HCT116 (cell line): ENCODE measurements at regions not wholly inside any gene's neighbourhood (a gene's known extent, or its start where the extent isn't known, plus 50 kb on each side); places are given as distances from the start of the nearest gene placed in this dataset.
"Not testable (repeated sequence)": the region's sequence is repeated elsewhere in the genome, so short reads cannot be mapped to it uniquely, and the experiment has no call there.

Source experiments
- ATAC-seq: fragments of 200-7000 bp; cut with Tn5 transposase; 2 replicates; pipeline ENCODE4 v1.9.1; 2020; ENCODE audit warnings: mild to moderate bottlenecking, moderate library complexity
- BruUV-seq: library from RNA; stranded (reverse); fragments of 400-500 nt; replicated peaks from 2 replicates; lab custom pipeline; 2021; lab: Mats Ljungman, UMichigan
- CTCF ChIA-PET: fragments of 300-600 bp; sonication (Branson Sonifier 250); formaldehyde crosslinking; loops from one replicate; lab custom pipeline; 2021; ENCODE audit warnings: antibody characterized with exemption; lab: Charles Lee
- POLR2A ChIA-PET: fragments of 300-600, 350-600 bp; sonication (Branson Sonifier 250); formaldehyde crosslinking; loops from one replicate; lab custom pipeline; 2021; ENCODE audit warnings: antibody characterized with exemption; lab: Charles Lee
- RAD21 ChIA-PET, 2 experiments: fragments of 300-600 bp; sonication (Branson Sonifier 250); formaldehyde crosslinking; loops; one replicate each; lab custom pipeline; 2023; ENCODE audit warnings: low total read pairs in 2 of 2; ENCODE audit not compliant: uncharacterized antibody in 2 of 2, unreplicated experiment in 2 of 2, low non-redundant PET in 1 of 2; lab: Charles Lee
- DNase-seq: peaks from one replicate; pipeline ENCODE4 v3.0.0-alpha.2; 2010; ENCODE audit warnings: low read depth, low spot score
- H2AFZ ChIP-seq: fragments of 200-600 bp; shearing (Covaris generic), sonication (generic); 2 replicates; pipeline ENCODE4 v1.6.1; 2017; ENCODE audit warnings: low read depth, mixed run types, mixed read lengths, antibody characterized with exemption, low read length; ENCODE audit not compliant: poor library complexity, severe bottlenecking
- H3K27ac ChIP-seq: 2 replicates; pipeline ENCODE4 v1.5.1; 2012; ENCODE audit warnings: low read depth, low read length
- H3K27me3 ChIP-seq: fragments of 200-600 bp; sonication (generic); 2 replicates; pipeline ENCODE4 v1.6.1; 2016; ENCODE audit warnings: mixed run types, low read length, mixed read lengths; ENCODE audit not compliant: insufficient read depth
- H3K36me3 ChIP-seq, 2 experiments: fragments of 200-500 bp in 1 of 2; fragments of 200-600 bp in 1 of 2; sonication (Bioruptor generic) in 1 of 2; sonication (generic) in 1 of 2; 2 replicates each; pipeline versions ENCODE4 v1.5.1 to v1.6.1; 2014 to 2016; ENCODE audit warnings: low read length in 2 of 2, inconsistent platforms in 1 of 2, mixed read lengths in 1 of 2, mixed run types in 1 of 2; ENCODE audit not compliant: insufficient read depth in 2 of 2, control insufficient read depth in 1 of 2
- H3K4me1 ChIP-seq, 2 experiments: fragments of 200-600 bp in 1 of 2; sonication (generic) in 1 of 2; 2 replicates each; pipeline versions ENCODE4 v1.5.1 to v1.6.1; 2012 to 2017; ENCODE audit warnings: low read length in 2 of 2, inconsistent platforms in 1 of 2, mild to moderate bottlenecking in 1 of 2, mixed read lengths in 1 of 2, mixed run types in 1 of 2, moderate library complexity in 1 of 2; ENCODE audit not compliant: insufficient read depth in 2 of 2, control insufficient read depth in 1 of 2
- H3K4me2 ChIP-seq: fragments of 200-600 bp; sonication (generic); 2 replicates; pipeline ENCODE4 v1.6.1; 2017; ENCODE audit warnings: mixed run types, low read length, mixed read lengths
- H3K4me3 ChIP-seq, 2 experiments: fragments of 200-600 bp in 1 of 2; sonication (generic) in 1 of 2; replicated peaks in 1 of 2; 2 replicates each; pipeline ENCODE4 v1.5.1; 2011 to 2016; ENCODE audit warnings: low read length in 2 of 2, control low read depth in 1 of 2, low read depth in 1 of 2, mild to moderate bottlenecking in 1 of 2, mixed read lengths in 1 of 2, mixed run types in 1 of 2
- H3K79me2 ChIP-seq: fragments of 200-600 bp; sonication (generic); 2 replicates; pipeline ENCODE4 v1.6.1; 2017; ENCODE audit warnings: mild to moderate bottlenecking, mixed run types, low read length, moderate library complexity, mixed read lengths; ENCODE audit not compliant: insufficient read depth
- H3K9ac ChIP-seq: fragments of 200-600 bp; sonication (generic); 2 replicates; pipeline ENCODE4 v1.6.1; 2016; ENCODE audit warnings: low read length, mixed read lengths
- H3K9me2 ChIP-seq: fragments of 200-600 bp; sonication (generic), shearing (Covaris generic); 2 replicates; pipeline ENCODE4 v1.6.1; 2017; ENCODE audit warnings: mixed run types, mild to moderate bottlenecking, moderate library complexity; ENCODE audit not compliant: insufficient read depth
- H3K9me3 ChIP-seq, 2 experiments: fragments of 200-500 bp in 1 of 2; fragments of 200-600 bp in 1 of 2; sonication (Bioruptor generic) in 1 of 2; sonication (generic) in 1 of 2; 2 replicates each; pipeline ENCODE4 v1.6.1; 2014 to 2017; ENCODE audit warnings: low read length in 2 of 2, mixed read lengths in 2 of 2, inconsistent platforms in 1 of 2, low read depth in 1 of 2, mild to moderate bottlenecking in 1 of 2, mixed run types in 1 of 2, moderate library complexity in 1 of 2; ENCODE audit not compliant: control insufficient read depth in 1 of 2, insufficient read depth in 1 of 2
- H4K20me1 ChIP-seq: fragments of 200-600 bp; sonication (generic), shearing (Covaris generic); 2 replicates; pipeline ENCODE4 v1.6.1; 2017; ENCODE audit warnings: mixed run types, mild to moderate bottlenecking, moderate library complexity; ENCODE audit not compliant: insufficient read depth
- CBX3 ChIP-seq: IDR thresholded peaks from 2 replicates; pipeline ENCODE4 v1.6.1; 2012; ENCODE audit warnings: low read depth
- CEBPB ChIP-seq: IDR thresholded peaks from 2 replicates; pipeline ENCODE4 v1.6.1; 2012; ENCODE audit warnings: low read depth
- JUND ChIP-seq: IDR thresholded peaks from 2 replicates; pipeline ENCODE4 v1.6.1; 2012
- POLR2A ChIP-seq: IDR thresholded peaks from 2 replicates; pipeline ENCODE4 v1.7.0; 2011; ENCODE audit warnings: borderline replicate concordance; ENCODE audit not compliant: insufficient read depth, insufficient read length; ENCODE audit errors: extremely low read depth
- RAD21 ChIP-seq: IDR thresholded peaks from 2 replicates; pipeline ENCODE4 v1.6.1; 2012; ENCODE audit warnings: low read depth, mild to moderate bottlenecking
- REST ChIP-seq: IDR thresholded peaks from 2 replicates; pipeline ENCODE4 v1.6.1; 2012; ENCODE audit warnings: low read depth
- SP1 ChIP-seq: IDR thresholded peaks from 2 replicates; pipeline ENCODE4 v1.6.1; 2012; ENCODE audit warnings: low read depth
- ZFX ChIP-seq: fragments of 450-650 bp; IDR thresholded peaks from 2 replicates; pipeline ENCODE4 v1.6.1; 2017
- intact Hi-C: fragments of 100-400 bp; cut with micrococcal nuclease; formaldehyde crosslinking; loops from 2 replicates; pipeline ENCODE4 v1.10.0; 2022
- TF ChIP-seq, protein P1 (sequence below): IDR thresholded peaks from 2 replicates; pipeline ENCODE4 v1.6.1; 2011; ENCODE audit warnings: mild to moderate bottlenecking, low read length, moderate library complexity; ENCODE audit not compliant: insufficient replicate concordance; ENCODE audit errors: extremely low read depth

GRCh38 chr5:93219641-93220145 is 361.3 kb downstream of the NR2F1-AS1 start:
- H3K4me2 ChIP-seq = no peak overlapping the region
- H3K4me1 ChIP-seq = no peaks in the 10 kb centered on the region; a peak in 2 of 4 replicates
- ATAC-seq (no peak), DNase-seq (no peak)
- H3K9ac ChIP-seq = no peak overlapping the region
- ChIA-PET RAD21 (no interaction called here), POLR2A (interaction anchor here (0.6 kb wide), 1 partner anchor 17 kb away, joined by 3 read pairs; no protein-coding TSS in a partner anchor), CTCF (no interaction called here)
- no peaks in the 10 kb centered on the region for H4K20me1 ChIP-seq
- no peak overlapping the region for H3K4me3 ChIP-seq
- no peaks in the 10 kb centered on the region for H3K36me3 ChIP-seq
- H3K9me3 ChIP-seq = no peaks in the 10 kb centered on the region
- no peaks in the 10 kb centered on the region for H3K27me3 ChIP-seq
- intact Hi-C loops = no loop called here
- no peak for TF ChIP-seq RAD21
- TF ChIP-seq, protein P1, sequence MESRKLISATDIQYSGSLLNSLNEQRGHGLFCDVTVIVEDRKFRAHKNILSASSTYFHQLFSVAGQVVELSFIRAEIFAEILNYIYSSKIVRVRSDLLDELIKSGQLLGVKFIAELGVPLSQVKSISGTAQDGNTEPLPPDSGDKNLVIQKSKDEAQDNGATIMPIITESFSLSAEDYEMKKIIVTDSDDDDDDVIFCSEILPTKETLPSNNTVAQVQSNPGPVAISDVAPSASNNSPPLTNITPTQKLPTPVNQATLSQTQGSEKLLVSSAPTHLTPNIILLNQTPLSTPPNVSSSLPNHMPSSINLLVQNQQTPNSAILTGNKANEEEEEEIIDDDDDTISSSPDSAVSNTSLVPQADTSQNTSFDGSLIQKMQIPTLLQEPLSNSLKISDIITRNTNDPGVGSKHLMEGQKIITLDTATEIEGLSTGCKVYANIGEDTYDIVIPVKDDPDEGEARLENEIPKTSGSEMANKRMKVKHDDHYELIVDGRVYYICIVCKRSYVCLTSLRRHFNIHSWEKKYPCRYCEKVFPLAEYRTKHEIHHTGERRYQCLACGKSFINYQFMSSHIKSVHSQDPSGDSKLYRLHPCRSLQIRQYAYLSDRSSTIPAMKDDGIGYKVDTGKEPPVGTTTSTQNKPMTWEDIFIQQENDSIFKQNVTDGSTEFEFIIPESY = no peak
- TF ChIP-seq ZFX = no peak
- no peak for TF ChIP-seq POLR2A
- TF ChIP-seq SP1 = no peak
- no peak for TF ChIP-seq REST
- no peak for TF ChIP-seq CBX3
- no peak for TF ChIP-seq JUND
- TF ChIP-seq CEBPB = no peak
- H3K27ac ChIP-seq = no peak overlapping the region
- no peaks in the 10 kb centered on the region for H3K9me2 ChIP-seq
- BruUV-seq = no TSS peak
- no peaks in the 10 kb centered on the region for H3K79me2 ChIP-seq
- peak overlapping the region; percentile 9 for H2AFZ ChIP-seq

- DNase-seq, H3K36me3 ChIP-seq, H3K9ac ChIP-seq, H3K79me2 ChIP-seq, CTCF ChIA-PET, H4K20me1 ChIP-seq, H3K4me1 ChIP-seq, intact Hi-C loops, H2AFZ ChIP-seq, ATAC-seq, POLR2A ChIA-PET, H3K9me3 ChIP-seq, H3K27me3 ChIP-seq, RAD21 ChIA-PET, H3K27ac ChIP-seq, H3K9me2 ChIP-seq: not testable (repeated sequence)
- TSS peak; percentile 52 for BruUV-seq
- Histone ChIP-seq H3K4me3 (peak overlapping the region; percentile 26 to 45), H3K4me2 (peak overlapping the region; percentile 47)
Observed at GRCh38 chr5:93213111-93213794, 367.8 kb downstream of the NR2F1-AS1 start.
